HL-60 (cell line): ENCODE measurements at regions not wholly inside any gene's neighbourhood (a gene's known extent, or its start where the extent isn't known, plus 50 kb on each side); places are given as distances from the start of the nearest gene placed in this dataset.

Experiments
- POLR2AphosphoS5 ChIP-seq: IDR thresholded peaks from 2 replicates; pipeline ENCODE4 v1.6.1; 2012; ENCODE audit warnings: low read depth
- TF ChIP-seq, protein P1 (sequence below): IDR thresholded peaks from one replicate; pipeline ENCODE4 v1.5.1; 2011; ENCODE audit warnings: low read length, control low read depth, inconsistent platforms; ENCODE audit not compliant: insufficient read depth

- TF ChIP-seq, protein P1, sequence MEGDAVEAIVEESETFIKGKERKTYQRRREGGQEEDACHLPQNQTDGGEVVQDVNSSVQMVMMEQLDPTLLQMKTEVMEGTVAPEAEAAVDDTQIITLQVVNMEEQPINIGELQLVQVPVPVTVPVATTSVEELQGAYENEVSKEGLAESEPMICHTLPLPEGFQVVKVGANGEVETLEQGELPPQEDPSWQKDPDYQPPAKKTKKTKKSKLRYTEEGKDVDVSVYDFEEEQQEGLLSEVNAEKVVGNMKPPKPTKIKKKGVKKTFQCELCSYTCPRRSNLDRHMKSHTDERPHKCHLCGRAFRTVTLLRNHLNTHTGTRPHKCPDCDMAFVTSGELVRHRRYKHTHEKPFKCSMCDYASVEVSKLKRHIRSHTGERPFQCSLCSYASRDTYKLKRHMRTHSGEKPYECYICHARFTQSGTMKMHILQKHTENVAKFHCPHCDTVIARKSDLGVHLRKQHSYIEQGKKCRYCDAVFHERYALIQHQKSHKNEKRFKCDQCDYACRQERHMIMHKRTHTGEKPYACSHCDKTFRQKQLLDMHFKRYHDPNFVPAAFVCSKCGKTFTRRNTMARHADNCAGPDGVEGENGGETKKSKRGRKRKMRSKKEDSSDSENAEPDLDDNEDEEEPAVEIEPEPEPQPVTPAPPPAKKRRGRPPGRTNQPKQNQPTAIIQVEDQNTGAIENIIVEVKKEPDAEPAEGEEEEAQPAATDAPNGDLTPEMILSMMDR, result no peak
- no peak for TF ChIP-seq POLR2AphosphoS5
These were observed 87.6 kb downstream of the NR2F2 start for GRCh38 chr15:96418146-96418545.
